HT1080 (cell line): ENCODE measurements at regions not wholly inside any gene's neighbourhood (a gene's known extent, or its start where the extent isn't known, plus 50 kb on each side); places are given as distances from the start of the nearest gene placed in this dataset.
A peak's percentile ranks its signal among the peaks of the same experiment; 100 is the strongest.

Source experiments
- DNase-seq: peaks from one replicate; pipeline ENCODE4 v3.0.0-alpha.2; 2015; ENCODE audit warnings: low read depth

DNA sequence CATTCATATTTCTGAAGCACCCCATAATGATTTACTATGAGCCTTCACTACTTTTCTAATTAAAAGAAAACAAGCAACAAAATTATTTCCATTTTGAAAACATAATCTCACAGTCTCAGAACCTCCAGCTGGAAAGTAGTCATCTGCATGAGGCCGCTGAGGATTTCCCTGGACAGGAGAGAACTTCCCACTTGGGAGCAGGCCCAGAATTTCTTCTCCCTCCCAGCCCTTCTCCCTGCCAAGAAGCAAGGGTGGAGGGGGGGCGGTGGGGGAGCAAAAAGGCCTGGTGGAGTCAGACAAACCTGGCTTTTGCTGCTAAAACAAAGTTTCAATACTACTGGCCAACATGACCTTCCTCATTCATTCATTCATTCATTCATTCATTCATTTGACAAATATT lies 167.3 kb downstream of the PJA1 start:
- peak; percentile 10 for DNase-seq

DNA sequence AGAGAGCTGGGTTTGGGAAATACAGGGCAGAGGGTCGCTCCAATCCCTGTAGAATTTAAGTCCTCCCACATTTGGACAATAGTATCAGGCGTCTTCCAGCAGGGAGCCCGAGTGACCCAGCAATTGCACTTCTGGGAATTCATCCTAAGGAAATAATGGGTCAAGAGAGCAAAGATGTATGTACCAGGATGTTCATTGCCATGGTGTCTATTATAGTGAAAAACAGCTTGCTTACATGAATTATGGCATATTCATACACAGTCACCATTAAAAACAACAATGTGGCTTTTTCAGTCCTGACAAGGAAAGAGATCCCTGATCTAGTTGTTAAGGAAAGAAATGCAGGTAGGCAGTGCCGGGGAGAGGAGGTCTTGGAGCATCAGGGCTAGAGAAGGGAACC lies 167.7 kb downstream of the PJA1 start:
- DNase-seq: no peak

DNA sequence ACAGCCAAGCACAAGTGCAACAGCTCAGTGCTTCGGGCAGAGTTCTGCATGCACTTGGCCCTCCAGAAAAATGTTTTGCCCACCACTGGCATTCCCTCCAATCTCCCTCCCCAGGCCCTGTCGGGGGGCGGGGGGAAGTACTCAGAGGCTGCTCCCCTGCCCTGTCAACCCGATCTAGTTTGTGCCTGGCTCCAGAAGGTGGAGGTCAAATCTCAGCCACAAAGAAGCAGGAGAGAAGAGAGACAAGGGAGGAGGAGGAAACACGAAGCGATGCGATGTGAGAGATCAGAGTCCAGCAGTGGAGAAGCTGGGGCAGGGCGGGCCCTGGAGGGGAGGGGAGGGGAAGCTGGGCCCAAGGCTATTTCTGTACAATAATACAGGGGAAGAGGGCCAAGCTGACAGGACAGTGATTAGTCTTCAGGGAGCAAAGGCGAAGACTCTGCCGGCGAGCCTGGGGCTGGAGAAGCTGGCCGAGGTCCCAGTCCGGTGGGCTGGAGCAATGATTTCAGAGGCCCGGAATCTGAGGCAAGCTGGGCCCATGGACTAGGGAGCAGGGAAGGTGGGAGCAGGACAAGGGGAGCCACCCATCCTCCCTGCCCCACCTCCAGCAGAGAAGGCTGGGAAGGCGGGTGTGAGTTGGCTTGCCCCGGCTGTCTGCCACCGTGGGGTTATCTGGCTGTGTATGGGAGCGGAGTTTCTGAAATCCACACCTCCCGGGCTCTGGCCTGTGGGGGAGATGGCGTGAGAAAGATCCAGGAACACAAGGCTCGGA lies 167.1 kb downstream of the EFNB1 start:
- DNase-seq: no peak

DNA sequence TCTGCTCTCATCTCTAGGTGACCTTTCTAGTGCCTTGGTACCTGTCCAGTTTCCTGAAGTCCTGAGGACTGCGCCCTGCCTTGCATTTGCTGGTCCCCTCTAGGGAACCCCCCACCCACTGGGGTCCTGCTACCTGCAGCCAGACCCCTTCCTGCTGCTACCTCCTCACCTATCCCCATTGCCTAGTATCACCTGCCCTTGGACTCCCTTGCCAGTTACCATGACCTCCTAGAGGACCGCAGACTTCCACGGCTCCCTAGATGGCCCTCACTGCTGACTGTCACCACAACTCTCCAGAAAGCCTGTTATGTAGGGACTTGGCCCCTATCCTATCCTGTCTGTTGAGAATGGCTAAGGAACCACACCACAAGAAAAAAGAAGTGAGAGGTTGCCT lies 166.6 kb downstream of the EFNB1 start:
- DNase-seq: no peak

DNA sequence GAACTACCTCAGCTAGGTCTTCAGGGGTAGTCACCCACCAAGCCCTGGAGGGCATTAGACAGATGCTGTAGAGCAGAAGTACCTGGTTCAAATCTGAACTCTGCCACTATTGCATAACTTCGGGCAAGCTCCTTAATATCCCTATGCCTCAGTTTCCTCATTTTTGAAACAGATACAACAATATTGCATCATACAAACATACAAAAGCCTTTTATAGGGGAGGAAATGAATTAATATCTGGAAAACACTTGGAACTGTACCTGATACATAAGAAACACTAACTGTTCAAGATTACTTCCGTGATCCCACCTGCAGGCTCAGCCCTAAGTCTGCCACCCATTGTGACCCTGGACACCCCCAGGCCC lies 166.1 kb downstream of the EFNB1 start:
- no peak for DNase-seq

DNA sequence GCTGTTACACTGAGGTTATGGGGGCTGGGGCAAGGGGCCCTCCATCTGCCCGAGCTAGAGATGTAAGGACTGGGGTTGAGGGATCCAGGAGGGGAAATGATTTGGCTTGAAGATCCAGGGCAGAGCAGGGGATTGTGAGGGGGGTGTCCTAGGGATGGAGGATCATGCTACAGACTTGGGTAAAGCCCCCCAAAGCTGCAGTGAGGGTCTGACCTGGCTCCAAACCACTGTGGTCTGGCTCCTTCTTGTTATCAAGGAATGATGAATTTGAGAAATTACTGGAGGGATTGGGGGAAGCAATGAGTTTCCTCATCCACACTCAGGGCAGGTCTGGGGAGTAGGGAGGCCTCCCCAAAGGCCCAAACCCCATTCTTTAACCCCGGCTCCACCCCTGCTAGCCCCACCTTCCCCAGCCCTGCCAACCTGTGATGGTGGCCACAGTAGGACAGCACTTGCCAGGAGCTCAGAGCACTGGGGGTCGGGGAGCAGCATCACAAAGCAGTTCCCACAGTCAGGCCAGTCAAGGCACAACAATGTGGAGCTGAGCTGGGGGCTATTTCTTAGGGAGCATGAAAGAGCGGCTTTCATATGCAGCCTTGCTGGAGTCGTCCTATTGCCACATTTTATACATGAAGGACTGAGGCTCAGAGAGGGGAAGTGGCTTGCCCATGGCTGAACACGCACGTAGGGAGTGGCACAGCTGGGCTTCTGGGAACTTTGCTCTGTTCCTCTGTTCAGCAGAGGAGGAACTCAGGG lies 165.5 kb downstream of the EFNB1 start:
- no peak for DNase-seq

DNA sequence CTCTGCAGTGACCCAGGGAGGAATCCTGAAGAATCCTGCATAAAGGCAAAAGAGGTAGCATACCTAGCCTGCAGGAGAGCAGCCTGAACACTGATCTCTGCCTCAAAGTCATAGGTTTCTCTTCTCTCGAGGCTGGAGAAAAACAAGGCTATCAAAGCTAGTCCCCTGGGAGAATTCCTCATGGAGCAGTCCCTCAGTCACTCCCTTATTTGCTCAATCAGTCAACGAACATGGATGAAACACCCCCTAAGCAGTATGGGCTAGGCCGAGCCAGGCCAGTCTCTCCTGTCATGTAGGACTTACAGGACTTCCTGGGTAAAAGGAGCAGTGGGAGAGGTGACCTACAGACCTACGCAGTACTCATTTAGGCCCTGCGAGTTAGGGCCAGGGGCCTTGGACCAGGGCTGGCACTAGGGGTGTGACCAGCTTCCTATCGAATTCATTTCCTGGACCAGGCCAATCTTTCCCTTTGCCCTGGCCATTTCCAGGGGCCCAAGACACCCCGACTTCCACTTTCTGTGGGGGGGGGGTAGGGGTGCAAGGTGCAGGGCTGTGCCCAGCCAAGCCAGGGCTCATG lies 164.1 kb downstream of the EFNB1 start:
- DNase-seq: no peak

DNA sequence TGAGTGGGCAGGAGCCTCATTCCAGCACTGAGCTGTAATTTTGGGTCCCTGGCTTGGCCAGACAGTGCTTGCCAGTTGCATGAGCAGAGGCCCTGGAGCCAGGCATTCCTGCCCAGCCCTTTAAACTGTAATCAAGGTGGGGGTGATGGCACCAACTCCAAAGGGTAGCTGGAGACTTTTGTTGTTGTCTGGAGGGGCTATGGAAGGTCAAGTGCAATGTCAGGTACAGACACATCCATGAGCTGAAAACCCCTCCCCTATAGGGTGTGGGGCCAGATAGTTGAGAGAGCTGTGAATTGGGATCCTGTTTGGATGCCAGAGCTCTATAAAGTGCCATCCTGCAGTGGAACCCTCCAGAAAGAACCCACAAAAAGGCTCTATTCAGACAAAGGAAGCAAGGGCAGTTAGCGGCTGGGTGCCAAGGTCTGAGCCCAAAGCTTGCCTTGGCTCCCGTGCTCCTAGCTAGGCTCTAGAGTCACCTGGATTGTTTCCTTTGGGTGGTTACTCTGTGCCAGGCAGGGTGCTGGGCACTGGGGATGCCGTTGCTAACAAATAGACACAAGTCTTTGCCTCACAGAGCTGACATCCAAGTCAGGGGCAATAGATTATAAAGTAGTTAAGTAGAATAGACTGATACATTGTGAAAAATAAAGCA lies 163.0 kb downstream of the EFNB1 start:
- no peak for DNase-seq

DNA sequence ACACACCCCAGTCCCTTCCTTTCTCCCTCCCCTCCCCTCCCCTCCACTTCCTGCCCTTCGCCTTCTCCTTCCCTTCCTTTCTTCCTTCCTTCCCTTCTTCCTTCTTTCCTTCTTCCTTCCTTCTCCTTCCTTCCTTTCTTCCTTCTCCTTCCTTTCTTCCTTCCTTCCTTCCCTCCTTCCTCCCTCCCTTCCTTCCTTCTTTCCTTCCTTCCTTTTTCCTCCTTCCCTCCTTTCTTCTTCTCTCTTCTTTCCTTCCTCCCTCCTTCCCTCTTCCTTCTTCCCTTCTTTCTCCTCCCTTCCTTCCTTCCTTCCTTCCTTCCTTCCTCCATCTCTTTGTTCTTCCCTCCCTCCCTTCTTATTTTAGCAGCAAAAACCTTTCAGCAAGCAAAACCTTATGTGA lies 162.1 kb downstream of the EFNB1 start:
- no peak for DNase-seq

DNA sequence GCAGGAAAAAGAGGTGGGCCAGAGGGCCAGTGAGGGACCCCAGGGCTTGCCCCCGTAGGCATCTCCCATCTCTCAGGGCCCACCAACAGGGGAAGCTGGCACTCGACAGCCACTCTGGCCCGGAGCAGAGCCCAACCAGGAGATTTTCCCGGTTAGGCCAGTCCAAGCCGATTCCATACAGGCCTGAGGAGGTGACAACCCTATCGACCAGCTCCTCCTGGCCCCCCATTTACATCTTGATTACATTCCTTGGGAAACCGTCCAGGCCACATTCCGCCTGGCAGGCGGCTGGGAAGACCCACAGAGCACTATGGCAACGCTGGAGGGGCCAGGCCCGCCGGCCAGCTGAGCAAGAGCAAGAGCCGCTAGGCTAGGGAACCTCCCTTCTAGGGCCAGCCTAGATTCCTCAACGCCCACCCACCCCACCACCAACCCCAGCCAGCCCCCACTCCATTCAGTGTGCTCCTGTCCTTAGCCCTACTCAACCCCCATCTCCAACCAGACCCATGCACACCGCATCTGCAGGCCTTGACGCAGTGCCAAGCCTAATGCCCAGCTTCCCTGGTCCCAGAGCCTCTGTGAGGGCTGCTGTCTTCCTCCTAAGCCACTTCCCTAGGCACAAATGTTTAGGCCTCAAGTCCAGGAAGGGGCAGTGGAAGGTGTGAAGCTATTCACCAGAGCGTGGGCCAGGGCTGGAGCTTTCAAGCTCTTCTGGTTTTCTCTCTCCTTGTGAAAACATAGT lies 161.2 kb downstream of the EFNB1 start:
- peak; percentile 34 for DNase-seq

DNA sequence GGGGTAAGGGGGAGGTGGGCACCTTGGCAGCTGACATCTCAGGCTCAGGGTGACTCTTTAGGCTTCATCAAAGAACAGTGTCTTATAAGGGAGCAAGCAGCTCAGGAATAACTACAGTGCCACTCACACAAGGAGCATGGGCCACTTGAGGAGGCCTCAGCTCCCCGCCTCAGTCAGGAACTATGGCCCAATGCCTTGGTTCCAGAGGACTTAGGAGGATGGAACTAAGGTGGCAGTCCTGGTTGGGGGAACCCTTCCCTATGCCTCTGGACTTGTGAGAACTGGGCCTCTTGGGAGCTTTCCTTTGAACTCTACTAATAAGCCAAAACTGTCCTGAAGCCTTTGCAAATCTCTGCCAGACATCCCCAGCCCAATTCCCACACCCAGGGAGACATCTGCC lies 160.6 kb downstream of the EFNB1 start:
- no peak for DNase-seq

DNA sequence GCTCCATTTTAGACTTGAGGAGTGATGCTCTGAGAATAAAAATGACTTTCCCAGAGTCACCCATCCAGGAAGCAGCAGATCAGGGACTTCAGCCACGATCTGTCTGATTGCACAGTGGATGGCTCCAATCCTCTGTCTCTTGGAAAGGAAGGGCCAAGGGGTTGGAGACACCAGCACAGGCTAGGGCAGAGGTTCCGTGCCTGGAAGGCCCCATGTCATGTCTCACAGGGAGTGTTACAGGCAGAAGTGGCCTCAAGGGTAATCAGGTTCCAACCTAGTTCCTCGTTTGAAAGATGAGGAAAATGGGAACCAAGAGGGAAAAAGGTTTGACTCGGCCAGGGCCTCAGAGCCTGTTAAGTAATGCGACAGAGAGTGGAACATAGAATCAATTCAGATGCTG lies 160.0 kb downstream of the EFNB1 start:
- DNase-seq: no peak

DNA sequence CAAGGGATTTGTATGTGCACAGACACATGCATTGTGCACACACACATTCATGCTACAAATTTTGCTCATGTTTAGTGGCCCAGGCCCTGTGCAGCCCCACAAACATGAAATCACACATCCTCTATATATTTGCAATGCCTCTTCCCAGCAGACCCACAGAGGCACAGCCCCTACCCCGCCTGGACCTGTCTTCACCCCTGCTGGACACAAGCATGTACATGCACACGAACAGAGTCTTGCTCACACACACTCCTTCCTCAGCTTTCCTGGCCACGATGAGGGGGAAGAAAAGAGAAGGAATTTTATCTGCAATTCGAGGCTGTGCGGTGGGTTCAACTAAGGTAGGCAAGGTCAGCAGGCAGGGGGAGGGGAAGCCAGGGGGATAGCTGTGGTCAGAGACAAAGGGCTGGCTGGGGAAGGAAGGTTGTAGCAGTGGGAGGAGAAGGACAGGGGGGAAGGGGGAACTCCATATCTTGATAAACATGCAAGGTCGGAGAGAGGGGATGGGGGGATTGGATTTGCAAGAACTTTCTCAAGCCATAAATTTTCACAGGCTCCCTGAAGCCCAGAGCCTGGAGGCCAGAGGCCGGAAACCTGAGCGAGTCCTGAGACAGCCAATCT lies 156.4 kb downstream of the EFNB1 start:
- no peak for DNase-seq

DNA sequence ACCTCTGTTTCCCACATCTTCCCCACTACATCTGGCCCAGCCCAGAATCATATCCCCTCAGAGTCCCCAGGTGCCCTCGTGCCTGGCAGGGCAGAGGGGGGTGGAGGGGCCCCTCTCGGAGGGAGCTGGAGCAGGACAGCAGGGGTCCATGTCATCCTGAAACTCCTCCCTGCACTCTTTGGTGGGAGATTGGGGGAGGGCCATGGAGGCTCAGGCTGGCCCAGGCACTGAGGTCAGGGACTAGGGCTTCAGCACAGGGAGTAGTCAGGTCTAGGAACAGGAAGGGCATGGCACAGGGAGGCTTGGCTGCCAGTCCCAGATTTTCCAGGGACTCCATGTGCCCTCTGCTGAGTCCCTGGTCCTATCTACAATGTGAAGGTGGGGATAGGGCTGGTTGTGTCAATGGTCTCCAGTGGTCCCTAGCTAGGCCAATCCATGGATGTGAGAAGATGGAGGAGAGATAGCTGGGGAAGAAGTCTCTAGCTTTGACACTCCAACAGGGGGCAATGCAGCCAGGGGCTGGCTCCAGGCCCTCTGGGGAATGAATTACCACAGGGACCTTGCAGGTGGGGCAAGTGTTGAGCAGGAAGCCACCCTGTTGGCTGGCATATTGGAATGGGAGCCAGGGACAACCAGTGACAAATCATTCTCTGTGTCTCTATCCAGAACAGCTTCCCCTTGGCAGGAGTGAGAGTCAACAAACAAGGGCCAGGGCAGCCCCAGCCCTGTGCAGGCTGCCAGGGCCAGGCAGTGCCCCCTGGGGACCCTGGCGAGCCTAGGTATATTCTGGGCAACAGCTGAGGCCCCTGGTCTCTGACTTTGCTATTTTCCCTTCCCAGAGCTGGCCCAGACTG lies 154.4 kb downstream of the EFNB1 start:
- no peak for DNase-seq

DNA sequence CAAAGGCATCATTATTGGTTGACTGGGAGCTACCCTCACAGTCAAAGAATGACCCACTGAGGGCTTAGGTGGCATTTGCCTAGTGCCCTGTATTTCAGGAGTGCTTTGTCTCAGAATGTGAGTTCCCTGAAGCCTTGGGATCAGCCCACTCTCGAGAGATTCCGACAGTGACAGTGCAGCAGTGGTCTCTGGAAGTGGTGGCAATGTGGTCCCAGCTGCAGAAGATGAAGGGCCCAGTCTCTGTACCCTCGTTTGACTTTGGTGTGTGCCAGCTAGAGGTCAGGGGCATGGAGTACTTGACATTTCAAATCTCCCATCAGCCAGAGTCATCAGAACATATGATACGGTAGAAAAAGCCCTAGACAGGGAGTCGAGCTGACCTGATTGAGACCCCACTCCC lies 153.7 kb downstream of the EFNB1 start:
- no peak for DNase-seq

DNA sequence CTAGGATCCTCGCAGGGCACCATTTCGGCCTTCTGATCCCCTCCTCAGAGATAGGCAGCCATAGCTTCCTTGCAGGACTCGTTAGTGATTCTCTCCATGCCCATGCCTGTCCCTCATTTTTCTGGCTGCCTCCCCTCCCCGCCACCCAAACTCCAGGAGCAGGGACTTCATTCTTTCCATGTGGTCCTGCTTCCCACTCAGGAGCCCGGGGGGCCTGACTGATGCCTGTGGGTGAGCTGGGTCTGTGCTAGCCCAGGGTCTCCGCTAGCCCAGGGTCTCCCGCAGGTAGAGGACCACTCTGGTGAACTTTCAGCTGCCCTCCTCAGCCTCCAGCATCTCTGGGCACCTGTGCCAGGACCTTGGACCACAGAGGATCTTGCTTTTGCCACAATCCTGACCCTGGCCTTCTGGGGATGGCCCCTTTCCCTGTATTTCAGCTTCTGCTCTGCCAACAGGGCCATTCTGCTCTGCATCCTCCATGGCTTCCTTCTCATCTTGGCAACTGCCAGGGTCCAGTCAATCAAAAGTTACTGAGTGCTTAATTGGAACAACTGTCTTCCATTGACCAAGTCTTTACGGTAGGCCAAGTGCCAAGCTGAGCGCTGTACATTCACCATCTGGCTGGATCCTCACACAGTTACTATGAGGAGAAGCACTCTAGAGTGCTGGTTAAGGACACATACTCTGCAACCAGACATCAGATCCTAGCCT lies 152.2 kb downstream of the EFNB1 start:
- DNase-seq: no peak

DNA sequence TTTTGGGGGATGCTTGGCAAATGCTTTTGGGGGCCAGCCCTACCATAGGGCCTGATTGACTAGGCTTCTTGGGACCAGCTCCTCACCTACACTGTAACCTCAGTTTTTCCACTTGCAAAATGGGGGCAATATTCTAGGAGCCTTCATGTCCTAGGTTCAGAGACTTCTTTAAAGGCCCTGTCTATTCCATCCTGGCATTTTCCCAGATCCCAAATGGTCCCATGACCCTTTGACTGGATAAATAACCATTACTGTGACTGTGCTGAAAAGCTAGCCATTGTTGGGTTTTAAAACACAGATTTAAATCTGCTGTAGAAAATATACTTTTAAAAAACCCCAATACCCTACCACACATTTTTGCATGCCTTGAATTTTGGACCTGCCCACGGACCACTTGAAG lies 149.8 kb downstream of the EFNB1 start:
- DNase-seq: no peak

DNA sequence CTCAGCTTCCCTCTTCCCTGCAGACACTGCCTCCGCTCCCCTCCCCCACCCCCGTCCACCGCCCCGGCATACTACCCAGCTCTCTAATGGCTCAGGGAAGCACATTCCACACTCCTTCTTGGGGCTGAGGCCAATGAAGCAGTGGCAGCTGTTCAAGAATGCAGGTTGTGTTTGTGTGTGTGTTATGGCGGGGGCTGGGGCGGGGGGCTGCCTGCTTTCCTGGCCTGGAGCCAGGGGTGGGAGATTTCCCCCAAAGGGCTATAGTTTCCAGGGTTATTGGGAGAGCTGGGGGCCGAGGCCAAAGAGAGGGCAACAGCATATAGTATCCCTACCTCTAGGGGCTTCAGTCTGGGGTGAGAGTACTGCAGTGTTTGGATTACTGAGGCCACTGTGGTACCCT lies 149.4 kb downstream of the EFNB1 start:
- no peak for DNase-seq

DNA sequence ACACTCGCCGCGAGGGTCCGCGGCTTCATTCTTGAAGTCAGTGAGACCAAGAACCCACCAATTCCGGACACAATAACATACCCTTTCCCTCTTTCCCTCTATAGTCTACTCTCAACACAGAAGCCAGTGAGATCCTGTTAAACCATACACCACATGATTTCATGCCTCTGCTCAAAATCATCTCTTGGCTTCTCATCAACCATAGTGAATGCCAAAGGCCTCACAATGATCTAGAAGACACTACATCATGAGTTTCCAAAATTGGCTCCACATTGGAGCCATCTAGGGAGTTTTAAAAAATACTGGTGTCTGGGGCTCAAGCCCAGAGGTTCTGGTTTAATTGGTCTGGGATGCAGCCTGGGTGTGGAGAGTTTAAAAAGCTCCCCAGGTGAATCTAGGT lies 124.5 kb downstream of the EFNB1 start:
- no peak for DNase-seq
